Anterior cingulate cortex (tissue), 58 donors: ENCODE measurements at regions not wholly inside any gene's neighbourhood (a gene's known extent, or its start where the extent isn't known, plus 50 kb on each side); places are given as distances from the start of the nearest gene placed in this dataset.
"Not testable (repeated sequence)": the region's sequence is repeated elsewhere in the genome, so short reads cannot be mapped to it uniquely, and the experiment has no call there.

ENCODE experiments used
- DNase-seq, 58 donors: peaks; one replicate each; lab custom pipeline; 2025; lab: John Stamatoyannopoulos, UW

DNA sequence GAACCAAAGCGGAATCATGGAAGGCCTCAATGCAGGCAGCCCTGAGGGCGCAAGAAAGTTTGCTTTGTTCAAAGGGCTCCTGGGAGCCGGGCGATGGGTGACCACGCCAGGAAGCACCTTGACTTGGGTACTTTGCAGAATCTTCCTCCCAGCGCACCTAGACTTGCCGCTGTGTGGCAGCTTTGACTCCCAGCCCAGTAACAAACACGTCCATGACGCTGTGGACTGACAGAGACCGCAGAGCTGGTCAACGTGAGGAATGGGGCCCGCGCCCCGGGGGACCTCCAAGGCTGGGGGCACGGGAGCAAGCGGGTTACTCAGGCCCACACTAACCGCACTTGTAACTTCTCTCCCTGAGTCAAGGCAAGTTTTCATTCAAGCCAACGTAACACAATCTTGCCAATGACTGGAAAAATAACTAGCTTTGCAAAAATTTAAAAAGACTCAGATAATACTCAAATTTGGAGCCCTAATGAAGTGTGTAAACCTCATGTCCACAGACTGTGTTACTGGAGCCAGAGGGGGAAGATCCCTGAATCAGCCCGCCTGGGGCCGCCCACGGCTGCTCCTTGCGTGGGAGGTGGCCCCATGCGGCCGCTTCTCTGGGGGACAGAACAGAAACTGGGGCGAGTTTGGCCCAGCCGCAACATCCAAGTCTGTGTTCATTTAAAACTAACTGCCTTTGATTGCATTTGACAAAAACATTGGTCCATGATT is 130.8 kb downstream of the DNAJB6 start:
- no peak for DNase-seq

DNA sequence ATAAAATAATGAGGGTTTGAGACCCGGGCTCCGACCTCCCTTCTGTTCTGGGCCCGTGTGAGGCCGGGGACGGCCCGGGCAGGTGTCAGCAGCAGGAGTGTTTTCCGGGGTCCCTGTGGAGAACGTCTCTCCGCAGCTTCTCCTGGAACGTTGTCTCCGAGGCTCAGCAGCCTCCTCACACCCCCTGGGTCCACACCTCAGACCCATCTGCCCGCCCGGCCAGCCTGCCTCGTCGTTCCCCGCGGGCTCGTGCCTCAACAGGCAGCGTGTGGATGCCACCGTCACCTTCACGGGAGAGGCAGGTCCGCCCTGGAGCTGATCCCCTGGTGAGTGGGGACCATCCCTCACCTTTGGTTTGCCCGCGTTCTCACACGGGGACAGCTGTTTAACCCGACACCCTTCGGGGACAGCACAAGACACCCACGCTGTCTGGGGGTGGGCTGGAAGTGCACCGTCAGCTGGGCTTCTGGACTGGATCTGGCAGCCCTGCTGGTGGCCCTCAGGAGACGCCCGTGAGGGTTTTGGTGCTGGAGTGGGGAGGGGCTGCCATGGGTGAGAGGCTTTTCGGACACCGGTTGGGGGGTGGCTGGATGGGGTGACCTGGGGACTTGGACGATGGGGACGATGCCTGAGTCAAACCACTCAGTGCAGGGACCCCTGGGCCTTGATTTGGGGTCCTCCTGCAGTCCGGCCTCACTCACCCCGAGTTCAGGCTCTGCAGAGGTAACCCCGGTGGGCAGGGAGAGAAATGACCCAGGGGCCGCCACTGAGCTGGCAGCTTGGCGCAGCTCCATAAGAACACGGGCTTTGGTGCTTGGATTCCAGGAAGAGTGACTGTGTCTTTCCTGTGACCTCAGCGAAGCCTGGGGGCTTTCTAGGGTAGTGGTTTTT is 131.7 kb downstream of the DNAJB6 start:
- no peak for DNase-seq

DNA sequence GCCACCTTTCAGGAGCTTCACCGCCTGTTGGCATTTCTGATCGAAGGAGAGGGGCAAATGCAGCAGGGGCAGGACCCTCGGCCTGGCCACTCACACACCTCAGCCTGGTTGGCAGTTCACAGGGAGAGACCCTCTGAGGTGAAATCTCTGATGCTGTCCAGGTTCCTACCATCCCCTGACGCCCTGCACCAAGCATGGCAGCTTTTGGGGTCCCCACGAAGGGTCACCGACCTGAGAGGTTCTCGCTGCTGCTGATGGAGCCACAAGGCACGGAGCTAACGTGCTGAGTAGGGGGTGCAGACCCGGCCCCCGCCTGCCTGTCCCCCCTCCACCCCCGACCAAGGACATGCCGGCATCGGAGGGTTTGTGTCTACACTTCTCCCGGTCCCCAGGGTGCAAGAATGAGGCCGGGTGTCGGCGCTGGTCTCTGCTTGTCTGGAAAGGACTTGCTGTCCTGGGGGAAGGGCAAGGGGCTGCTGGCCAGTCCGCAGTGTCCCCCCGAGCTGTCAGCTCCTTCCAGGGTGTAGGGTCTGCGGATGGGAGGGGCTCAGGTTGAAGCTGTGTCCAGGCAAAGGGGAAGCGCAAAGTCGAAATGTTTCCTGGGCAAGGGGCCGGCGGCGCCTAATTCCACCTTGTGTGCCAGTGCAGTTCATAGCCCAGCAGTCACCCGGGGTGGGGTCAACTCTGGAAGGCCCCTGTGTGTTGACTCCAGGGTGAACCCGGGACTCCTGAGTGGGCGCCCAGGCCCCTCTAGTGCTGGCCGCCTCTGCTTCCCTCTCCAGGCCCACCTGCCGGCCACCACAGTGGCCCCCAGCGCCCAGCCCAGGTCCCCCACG is 132.6 kb downstream of the DNAJB6 start:
- DNase-seq: no peak

DNA sequence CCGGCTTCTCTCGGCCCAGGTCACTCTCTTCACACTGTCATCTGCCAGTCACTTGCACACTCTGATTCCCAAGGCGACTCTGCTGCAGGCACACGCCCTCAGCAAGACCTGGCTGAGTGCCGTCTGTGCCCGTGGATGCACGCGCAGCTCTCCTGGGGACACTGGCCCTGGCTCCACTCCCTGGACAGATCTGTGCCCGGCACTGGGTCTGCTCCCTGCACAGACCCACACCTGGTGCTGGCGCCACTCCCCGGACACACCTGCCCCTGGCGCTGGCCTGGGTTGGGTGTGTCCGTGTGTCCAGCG is 133.2 kb downstream of the DNAJB6 start:
- no peak for DNase-seq

DNA sequence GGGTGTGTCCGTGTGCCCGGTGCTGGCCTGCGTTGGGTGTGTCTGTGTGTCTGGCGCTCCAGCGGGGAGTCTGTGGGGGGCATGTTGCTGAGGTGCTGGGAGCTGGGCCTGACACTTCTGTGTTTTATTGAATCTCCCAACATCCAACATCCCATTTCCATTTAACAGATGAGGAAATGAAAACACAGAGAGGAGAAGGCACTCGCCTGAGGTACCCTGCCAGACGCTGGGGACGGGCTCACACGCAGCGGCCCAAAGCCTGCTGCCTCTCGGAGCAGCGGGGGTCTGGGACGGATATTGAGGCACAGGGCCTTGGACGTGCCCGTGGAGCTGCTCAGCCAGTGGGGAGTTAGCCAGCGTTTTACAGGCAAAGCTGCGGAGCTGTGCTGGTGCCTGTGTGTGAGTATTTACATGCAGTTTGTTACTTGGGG is 133.9 kb downstream of the DNAJB6 start:
- DNase-seq: peak in 1 of 58 donors; percentile 9

DNA sequence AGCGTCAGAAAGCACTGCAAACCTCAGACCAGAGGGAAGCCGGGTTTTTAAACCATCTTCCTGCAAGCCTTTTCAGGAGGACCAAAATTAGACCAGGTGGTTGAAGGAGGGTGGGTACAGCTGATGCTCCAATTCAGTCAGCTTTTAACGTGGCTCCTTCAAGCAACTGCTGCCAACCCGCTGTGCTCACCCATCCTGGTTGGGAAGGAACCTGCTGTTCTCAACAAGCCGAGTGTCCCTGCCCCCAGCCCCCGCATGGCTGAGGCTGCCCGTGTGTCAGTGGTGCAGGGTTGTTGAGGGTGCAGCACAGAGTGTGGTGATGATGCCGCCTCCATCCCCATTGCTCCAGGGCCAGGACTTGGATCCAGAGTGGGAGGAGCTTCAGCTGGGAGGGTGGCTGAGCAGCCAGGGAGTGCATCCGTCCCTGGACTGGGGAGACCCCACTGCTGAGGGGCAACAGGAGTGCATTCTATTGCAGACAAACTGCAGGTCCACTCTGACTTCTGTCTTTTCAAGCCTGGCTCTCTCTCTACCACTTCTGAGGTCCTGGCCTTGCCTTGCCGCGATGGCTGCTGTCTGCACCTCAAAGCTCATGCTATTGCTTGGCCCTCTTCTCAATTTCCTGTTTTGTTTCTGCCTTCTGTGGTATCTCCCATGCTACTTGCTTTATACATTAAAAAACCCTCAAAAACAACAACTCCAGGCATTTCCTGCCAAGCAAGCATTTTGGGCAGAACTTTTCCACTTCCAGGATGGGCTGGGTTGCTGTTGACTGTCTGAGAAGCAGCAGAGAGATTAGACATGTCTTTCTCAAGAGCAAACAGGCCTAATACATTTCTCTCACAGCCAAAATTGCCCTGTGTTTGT is 134.7 kb downstream of the DNAJB6 start:
- DNase-seq: peak in 18 of 58 donors; percentile 9 to 80 (median 36)

DNA sequence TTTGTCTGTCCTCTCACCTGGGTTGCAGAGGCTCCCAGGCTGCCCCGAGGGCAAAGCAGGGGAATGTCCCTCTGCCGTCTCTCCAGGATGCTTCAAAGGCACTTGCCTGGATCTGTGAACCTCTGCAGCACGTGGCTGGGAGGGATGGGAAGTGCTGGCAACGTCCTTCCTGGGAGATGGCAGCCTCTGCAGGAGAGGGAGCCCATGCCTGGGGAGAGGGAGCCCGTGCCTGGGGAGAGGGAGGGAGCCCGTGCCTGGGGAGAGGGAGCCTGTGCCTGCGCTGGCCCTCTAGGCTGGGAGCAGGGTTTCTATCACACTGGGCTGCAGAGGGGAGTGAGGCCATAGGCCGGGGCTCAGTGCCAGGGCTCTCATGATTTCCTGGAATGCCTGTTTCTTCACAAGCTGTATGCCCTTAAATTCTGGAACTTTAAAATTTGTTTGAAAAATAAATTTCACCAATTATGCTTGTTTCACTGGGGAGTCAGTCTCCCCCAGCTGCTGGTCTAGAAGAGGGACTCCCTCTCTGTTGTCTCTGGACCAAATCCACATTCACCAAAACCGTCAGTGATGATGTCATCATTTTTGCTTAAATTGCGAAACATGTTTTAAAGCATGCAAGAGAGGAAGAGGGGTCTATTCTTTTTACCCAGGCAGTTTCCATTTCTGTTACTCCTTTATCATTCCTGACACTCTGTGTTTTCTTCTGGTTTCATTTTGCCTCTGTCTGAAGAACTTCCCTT is 135.7 kb downstream of the DNAJB6 start:
- DNase-seq: no peak

DNA sequence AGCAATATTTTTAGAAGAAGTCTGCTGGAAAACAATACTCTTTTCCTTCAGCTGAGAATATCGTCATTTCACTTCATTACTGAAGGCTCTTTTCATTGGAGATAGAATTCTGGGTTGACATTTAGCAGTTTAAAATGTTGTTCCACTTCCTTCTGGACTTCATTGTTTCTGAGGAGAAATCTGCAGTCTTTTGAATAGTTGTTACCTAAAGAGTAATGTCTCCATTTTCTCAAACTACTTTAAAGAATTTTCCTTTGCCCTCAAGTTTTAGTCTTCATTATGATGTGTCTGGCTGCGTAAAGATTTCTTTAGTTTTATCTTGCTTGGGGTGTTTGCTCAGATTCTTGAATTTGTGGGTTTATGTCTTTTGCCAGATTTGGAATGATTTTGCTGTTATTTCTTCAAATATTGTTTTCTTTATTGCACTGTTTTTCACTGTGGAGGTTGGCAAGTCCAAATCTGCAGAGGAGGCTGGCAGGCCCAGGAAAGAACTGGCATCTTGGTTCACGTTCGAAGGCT is 136.3 kb downstream of the DNAJB6 start:
- DNase-seq: no peak

DNA sequence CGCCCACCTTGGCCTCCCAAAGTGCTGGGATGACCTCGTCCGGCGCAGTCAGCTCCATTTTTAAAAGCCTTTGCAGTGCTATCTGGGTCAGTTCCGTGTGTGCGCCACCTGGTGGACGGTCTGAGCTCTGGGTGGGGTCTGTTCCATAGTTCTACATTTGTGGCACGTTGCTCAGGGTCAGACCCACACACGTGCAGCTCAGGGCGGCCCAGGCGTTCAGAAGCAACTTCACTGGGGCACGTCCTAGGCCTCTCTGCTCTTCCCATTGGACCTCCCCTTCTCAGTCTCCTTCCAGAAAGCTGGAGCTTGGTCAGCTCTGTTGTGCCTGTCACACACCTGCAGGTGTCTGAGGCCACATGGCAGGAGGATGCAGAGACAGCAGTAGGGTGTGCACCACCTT is 137.9 kb downstream of the DNAJB6 start:
- no peak for DNase-seq

DNA sequence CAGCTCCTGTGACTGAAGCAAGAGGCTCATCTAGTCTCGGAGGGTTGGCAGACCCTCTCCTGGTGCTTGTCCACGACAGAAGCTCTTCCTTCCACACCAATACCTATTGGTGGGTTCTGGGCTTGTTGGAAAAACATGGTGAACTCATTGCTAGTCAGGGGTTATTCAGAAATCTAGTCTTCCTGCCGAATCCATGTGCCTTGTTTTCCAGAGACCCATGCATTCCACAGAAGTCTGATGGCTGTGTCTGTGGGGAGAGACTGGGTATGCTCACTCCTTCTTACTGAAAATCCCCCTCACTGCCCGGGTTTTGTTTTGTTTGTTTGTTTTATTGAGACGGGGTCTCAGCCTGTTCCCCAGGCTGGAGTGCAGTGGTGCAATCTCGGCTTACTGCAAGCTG is 138.3 kb downstream of the DNAJB6 start:
- no peak for DNase-seq

DNA sequence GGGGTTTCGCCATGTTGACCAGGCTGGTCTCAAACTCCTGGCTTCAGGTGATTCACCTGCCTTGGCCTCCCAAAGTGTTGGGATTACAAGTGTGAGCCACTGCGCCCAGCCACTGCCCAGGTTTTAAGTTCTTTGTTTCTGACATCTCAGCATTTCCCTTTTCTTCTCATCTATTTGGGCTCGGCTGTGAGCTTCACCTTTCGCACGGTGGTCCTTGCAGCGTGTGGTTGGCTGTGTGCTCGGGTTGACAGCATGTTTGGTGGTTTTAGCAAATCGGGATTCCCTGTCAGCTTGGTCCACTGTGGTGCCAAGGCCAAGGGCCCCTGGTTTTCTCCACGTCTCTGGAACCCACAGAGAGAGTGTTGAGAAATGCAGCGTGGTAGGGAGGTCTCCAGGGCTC is 138.8 kb downstream of the DNAJB6 start:
- no peak for DNase-seq

DNA sequence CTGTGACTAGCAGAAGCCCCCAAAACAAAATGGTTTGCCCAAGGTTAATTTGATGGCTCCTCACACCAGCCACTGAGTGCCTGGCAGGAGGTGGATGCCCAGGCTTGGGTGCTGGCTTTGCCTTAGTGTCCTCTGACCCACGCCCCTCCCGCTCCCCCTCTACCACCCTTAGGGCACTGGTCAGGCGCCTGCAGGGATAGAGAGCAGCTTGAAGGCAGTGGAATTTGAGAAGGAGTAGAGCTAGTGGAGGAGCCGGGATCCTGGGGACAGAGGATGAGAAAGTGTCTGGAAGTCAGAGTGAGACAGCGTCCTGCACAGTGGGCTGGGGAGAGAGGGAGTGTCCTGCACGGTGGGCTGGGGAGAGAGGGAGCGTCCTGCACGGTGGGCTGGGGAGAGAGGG is 139.4 kb downstream of the DNAJB6 start:
- DNase-seq: no peak

DNA sequence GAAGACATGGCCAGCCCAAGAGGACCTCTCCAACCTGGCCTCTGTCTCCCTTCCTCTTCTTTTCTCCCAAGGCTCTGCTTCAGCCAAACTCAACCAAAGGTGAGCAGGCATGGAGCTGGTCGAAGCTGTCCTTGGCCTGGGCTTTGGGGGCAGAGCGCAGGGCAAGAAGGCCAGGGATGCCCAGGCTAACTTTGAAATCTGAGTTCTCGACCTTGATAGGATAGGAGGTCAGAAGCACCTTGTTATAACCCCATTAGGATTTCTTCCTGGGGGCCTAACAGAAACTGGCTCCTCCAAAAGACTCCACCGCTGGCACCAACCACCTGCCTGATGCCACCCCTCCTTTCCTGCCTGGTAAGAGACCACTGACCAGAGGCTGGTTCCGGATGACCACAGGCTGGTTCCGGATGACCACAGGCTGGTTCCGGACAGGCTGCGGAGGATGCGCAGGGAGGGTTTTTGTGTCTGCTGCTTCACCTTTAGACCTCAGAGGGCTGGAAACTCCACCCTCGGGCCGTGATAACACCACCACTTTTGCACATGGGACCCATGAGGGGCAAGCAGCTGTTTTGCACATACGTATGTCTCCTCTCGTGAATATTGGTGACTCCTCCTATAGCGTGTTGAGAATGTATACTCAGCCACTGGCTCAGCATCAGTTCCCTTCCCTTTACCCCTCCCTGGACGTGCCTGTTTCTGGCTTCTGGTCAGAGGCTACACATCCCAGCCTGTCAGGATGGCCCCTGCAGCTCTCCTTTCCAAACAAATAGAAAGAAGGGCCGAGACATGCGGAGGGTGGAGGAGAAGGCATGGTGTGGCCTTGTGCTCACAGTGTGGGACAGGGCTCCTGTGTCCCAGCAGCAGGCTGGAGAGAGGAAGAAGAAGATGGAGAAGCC is 140.1 kb downstream of the DNAJB6 start:
- DNase-seq: no peak

DNA sequence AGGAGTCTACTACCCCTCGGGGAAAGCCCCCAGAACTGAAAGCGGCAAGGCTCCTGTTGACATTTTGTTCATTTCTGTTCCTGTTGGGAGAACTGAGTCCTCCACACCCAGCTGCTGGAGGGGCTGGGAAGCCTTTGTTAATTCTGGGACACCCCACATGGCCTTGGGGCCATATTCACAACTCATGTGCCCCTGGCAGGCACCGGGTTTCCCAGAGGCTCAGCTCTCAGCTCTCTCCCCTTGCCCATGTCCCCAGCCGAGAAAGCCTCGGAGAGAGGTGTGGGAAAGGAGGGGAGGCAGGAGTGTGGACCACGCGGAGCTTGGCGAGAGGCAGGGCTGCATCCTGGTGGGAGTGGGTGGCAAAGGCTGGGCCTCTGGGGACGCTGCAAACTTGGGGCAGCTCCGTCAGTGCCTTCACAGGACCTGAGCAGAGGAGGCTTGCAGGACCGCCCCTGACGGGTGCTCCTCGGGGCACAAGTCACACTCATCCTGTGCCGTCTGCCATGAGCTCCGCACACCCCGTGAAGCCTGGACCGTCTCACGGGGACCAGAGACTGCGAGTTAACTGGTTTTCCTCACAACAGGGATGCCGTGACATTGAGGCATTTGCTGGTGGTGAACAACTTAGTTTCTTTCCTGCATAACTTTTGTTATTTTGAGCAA is 140.9 kb downstream of the DNAJB6 start:
- DNase-seq: no peak

DNA sequence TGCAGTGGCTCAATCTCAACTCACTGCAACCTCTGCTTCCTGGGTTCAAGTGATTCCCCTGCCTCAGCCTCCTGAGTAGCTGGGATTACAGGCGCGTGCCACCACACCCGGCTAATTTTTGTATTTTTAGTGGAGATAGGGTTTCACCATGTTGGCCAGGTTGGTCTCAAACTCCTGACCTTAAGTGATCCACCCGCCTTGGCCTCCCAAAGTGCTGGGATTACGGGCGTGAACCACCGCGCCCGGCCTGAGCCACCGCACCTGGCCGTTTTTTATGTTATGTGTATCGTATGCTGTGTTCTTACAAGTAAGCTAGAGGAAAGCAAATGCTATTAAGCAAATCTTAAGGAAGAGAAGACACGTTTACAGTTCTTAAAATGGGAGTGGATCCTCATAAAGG is 141.8 kb downstream of the DNAJB6 start:
- DNase-seq: not testable (repeated sequence)

DNA sequence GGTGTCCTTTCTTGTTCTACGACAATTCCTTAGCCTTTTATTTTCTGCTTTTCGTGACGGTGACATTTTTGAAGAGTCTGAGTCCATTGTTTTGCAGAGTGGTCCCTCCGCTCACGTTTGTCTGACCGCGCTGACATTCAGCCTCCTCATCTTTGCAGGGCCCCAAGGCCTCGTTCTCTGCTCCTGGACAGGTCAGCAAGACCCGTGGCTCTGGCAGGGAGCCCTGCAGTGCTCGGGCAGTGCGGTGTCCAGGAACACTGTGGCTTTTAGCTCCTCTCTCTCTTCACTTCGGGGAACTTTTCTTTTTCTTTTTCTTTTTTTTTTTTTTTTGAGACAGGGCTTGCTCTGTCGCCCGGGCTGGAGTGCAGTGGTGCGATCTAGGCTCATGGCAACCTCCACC is 142.5 kb downstream of the DNAJB6 start:
- no peak for DNase-seq

DNA sequence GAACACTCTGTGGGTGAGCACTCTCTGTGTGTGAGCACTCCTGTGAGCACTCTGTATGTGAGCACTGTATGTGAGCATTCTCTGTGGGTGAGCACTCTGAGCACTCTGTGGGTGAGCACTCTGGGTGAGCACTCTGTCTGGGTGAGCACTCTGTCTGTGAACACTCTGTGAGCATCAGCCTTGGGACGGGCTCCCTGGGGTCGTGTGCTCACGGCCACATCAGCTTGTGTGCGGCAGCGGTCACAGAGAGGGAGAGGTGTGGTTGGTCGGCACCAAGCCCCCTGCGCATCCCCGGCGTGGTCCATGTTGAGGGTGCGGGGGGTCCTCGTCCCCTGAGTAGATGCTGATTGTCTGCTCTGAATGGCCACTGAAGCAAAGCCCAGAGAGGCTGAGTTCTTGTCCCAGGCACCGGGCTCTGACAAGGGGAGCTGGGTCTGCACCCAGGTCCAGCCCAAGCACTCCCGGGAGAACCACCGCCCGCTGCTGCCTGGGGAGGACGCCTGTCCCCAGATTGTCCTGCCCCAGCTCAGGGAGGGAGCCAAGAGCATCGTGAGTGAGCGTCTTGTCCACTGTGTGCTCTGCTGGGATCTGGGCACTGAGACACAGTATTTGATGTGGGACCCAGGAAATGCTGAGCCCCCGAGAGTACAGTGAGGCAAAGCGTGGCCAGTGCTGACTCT is 143.7 kb downstream of the DNAJB6 start:
- DNase-seq: no peak
